Gastrocnemius medialis (tissue), 4 donors: ENCODE measurements at regions not wholly inside any gene's neighbourhood (a gene's known extent, or its start where the extent isn't known, plus 50 kb on each side); places are given as distances from the start of the nearest gene placed in this dataset.

Experiments
- ATAC-seq, 2 donors: fragments of 150-250 bp; one replicate each; pipeline ENCODE4 v1.9.1; 2016
- DNase-seq, 2 donors: peaks; one replicate each; pipeline ENCODE4 v3.0.0-alpha.2; 2019
- H3K27ac ChIP-seq, 4 donors: fragments of 200-600 bp; sonication (generic); 1 replicate in 1 of 4; 2 replicates in 3 of 4; pipeline ENCODE4 v1.5.1; 2016 to 2018; ENCODE audit warnings: mild to moderate bottlenecking in 2 of 4, moderate library complexity in 1 of 4
- H3K27me3 ChIP-seq, 3 donors: fragments of 200-600 bp; sonication (generic) in 2 of 3; 1 replicate in 1 of 3; 2 replicates in 2 of 3; pipeline versions ENCODE4 v1.5.1 to v1.6.0; 2016 to 2019; ENCODE audit warnings: mild to moderate bottlenecking in 1 of 3, moderate library complexity in 1 of 3
- H3K36me3 ChIP-seq, 2 donors: fragments of 200-600 bp; sonication (generic) in 1 of 2; one replicate each; pipeline ENCODE4 v1.5.1; 2017 to 2018
- H3K4me1 ChIP-seq, 2 donors: fragments of 200-600 bp; sonication (generic) in 1 of 2; one replicate each; pipeline ENCODE4 v1.5.1; 2016 to 2017; ENCODE audit warnings: mild to moderate bottlenecking in 2 of 2
- H3K4me3 ChIP-seq, 4 donors: fragments of 200-600 bp; sonication (generic) in 3 of 4; 1 replicate in 1 of 4; 2 replicates in 3 of 4; pipeline ENCODE4 v1.5.1; 2016 to 2019; ENCODE audit warnings: mild to moderate bottlenecking in 2 of 4
- H3K9me3 ChIP-seq, 3 donors: fragments of 200-600 bp; sonication (generic) in 2 of 3; 1 replicate in 1 of 3; 2 replicates in 2 of 3; pipeline ENCODE4 v1.5.1; 2016 to 2019
- CTCF ChIP-seq, 5 experiments: fragments of 450-650 bp in 3 of 5; fragments of 200-600 bp in 2 of 5; sonication (generic) in 2 of 5; IDR thresholded peaks in 4 of 5; conservative IDR thresholded peaks in 1 of 5; 1 replicate in 4 of 5; 2 replicates in 1 of 5; pipeline ENCODE4 v1.5.1; 2016 to 2019; ENCODE audit warnings: antibody characterized with exemption in 5 of 5, mild to moderate bottlenecking in 3 of 5, moderate library complexity in 3 of 5
- POLR2A ChIP-seq, 2 donors: fragments of 450-650 bp; IDR thresholded peaks; one replicate each; pipeline ENCODE4 v1.6.1; 2017; ENCODE audit warnings: antibody characterized with exemption in 2 of 2, mild to moderate bottlenecking in 2 of 2, moderate library complexity in 2 of 2
- in situ Hi-C, 4 donors: fragments of 200-750 bp; cut with MboI; loops; one replicate each; pipeline versions ENCODE4 v1.15.0 to v1.8.0; 2017; ENCODE audit warnings: low sequenced_read_pairs in 4 of 4
- intact Hi-C: fragments of 100-400 bp; cut with DNase I; formaldehyde crosslinking; loops from one replicate; pipeline ENCODE4 v1.15.1; 2023; ENCODE audit warnings: low total_unique reads

DNA sequence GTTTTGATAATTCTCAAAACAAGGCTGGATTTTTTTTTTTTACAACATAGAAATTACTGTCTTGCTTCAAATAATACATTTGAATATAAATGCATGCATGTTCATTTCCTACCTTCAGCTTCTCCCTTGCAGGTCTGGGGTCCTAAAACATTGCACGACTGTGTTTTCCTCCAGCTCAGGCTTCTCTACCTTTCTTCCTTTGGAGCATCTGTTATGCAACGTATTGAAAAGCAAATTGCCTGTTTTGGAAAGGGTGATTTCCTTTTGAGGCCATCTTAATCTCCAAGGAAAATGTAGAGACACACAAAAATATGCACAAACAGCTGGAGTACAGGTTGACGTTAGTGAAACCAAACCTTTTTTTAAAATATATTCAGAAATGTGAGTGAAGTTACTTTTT is 115.6 kb upstream of the TLL1 start:
- intact Hi-C loops: no loop called here

DNA sequence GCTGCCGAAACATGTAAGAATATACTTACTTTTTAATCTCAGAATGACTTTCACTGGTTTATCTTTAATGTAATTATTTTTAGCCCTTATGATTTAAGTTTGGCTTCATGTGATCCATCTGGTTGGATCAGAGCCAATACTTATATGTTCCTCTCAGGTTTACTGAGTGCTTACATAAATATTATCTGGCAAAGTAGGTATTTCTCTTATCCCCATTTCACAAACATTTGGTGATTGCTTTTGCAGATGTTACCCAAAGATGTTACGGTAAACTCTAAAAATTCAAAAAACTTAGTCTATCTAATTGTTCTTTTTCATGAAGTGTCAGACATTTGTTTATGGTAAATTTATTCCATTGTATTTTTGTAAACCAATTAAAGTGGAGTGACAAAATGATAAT is 115.0 kb upstream of the TLL1 start:
- TF ChIP-seq POLR2A (IDR thresholded peaks at IDR 0.05) (no peak), CTCF (IDR thresholded peaks at IDR 0.05 in 4 of 5, conservative IDR thresholded peaks at IDR 0.05 in 1 of 5) (no peak)
- Histone ChIP-seq H3K9me3 (no peaks in the 10 kb centered on the region), H3K27ac (no peak overlapping the region), H3K4me3 (no peak overlapping the region), H3K36me3 (no peaks in the 10 kb centered on the region), H3K4me1 (no peaks in the 10 kb centered on the region), H3K27me3 (no peaks in the 10 kb centered on the region)
- DNase-seq (no peak), ATAC-seq (no peak)
- intact Hi-C loops: no loop called here
- in situ Hi-C loops: no loop called here

More for the DNA sequence above, 115.6 kb upstream of the TLL1 start:
- in situ Hi-C loops: no loop called here
- Histone ChIP-seq H3K36me3 (no peaks in the 10 kb centered on the region), H3K27me3 (no peaks in the 10 kb centered on the region), H3K4me3 (no peak overlapping the region), H3K27ac (no peak overlapping the region), H3K9me3 (no peaks in the 10 kb centered on the region), H3K4me1 (no peaks in the 10 kb centered on the region)
- DNase-seq (no peak), ATAC-seq (no peak)
- TF ChIP-seq POLR2A (IDR thresholded peaks at IDR 0.05): no peak
- TF ChIP-seq CTCF (IDR thresholded peaks at IDR 0.05 in 4 of 5, conservative IDR thresholded peaks at IDR 0.05 in 1 of 5): no peak

GRCh38 chr4:165760182-165760581 is 112.9 kb upstream of the TLL1 start:
- H3K4me1 ChIP-seq: no peaks in the 10 kb centered on the region
- TF ChIP-seq POLR2A (IDR thresholded peaks at IDR 0.05) (no peak), CTCF (IDR thresholded peaks at IDR 0.05 in 4 of 5, conservative IDR thresholded peaks at IDR 0.05 in 1 of 5) (no peak)
- intact Hi-C loops (no loop called here), in situ Hi-C loops (no loop called here)
- no peaks in the 10 kb centered on the region for H3K36me3 ChIP-seq
- H3K27ac ChIP-seq: no peak overlapping the region
- DNase-seq (no peak), ATAC-seq (no peak)
- no peaks in the 10 kb centered on the region for H3K9me3 ChIP-seq
- no peaks in the 10 kb centered on the region for H3K27me3 ChIP-seq
- no peak overlapping the region for H3K4me3 ChIP-seq

- H3K9me3 ChIP-seq: no peaks in the 10 kb centered on the region
- in situ Hi-C loops (no loop called here), intact Hi-C loops (no loop called here)
- H3K4me3 ChIP-seq: no peak overlapping the region
- no peaks in the 10 kb centered on the region for H3K4me1 ChIP-seq
- DNase-seq (no peak), ATAC-seq (no peak)
- no peaks in the 10 kb centered on the region for H3K27me3 ChIP-seq
- H3K27ac ChIP-seq: no peak overlapping the region
- no peaks in the 10 kb centered on the region for H3K36me3 ChIP-seq
- TF ChIP-seq POLR2A (IDR thresholded peaks at IDR 0.05): no peak
- TF ChIP-seq CTCF (IDR thresholded peaks at IDR 0.05 in 4 of 5, conservative IDR thresholded peaks at IDR 0.05 in 1 of 5): no peak
These were observed 111.1 kb upstream of the TLL1 start for GRCh38 chr4:165761963-165762362.

- no peaks in the 10 kb centered on the region for H3K4me1 ChIP-seq
- H3K4me3 ChIP-seq: no peak overlapping the region
- ATAC-seq (no peak), DNase-seq (no peak)
- TF ChIP-seq POLR2A (IDR thresholded peaks at IDR 0.05): no peak
- TF ChIP-seq CTCF (IDR thresholded peaks at IDR 0.05 in 4 of 5, conservative IDR thresholded peaks at IDR 0.05 in 1 of 5): no peak
- in situ Hi-C loops: no loop called here
- H3K9me3 ChIP-seq: no peaks in the 10 kb centered on the region
- H3K36me3 ChIP-seq: no peaks in the 10 kb centered on the region
- H3K27me3 ChIP-seq: no peaks in the 10 kb centered on the region
- intact Hi-C loops: no loop called here
- no peak overlapping the region for H3K27ac ChIP-seq
These were observed 109.4 kb upstream of the TLL1 start for GRCh38 chr4:165763640-165764039.
